ENCODE measurements at regions not wholly inside any gene's neighbourhood (a gene's known extent, or its start where the extent isn't known, plus 50 kb on each side); places are given as distances from the start of the nearest gene placed in this dataset.

- DNase-seq (ENCODE audit: low spot score) = no peak
Observed at GRCh38 chr21:14722841-14723483, 176.8 kb upstream of the SAMSN1 start.

GRCh38 chr21:14720237-14720636 is 174.1 kb upstream of the SAMSN1 start:
- no peak for DNase-seq (ENCODE audit: low spot score)

GRCh38 chr21:14718951-14719350 is 172.8 kb upstream of the SAMSN1 start:
- DNase-seq (ENCODE audit: low spot score) = no peak

GRCh38 chr21:14716761-14717396 is 170.8 kb upstream of the SAMSN1 start:
- DNase-seq (ENCODE audit: low spot score) = no peak

- DNase-seq (ENCODE audit: low spot score) = no peak
Observed at GRCh38 chr21:14713109-14713508, 167.0 kb upstream of the SAMSN1 start.

GRCh38 chr21:14712121-14712715 is 166.1 kb upstream of the SAMSN1 start:
- no peak for DNase-seq (ENCODE audit: low spot score)

- no peak for DNase-seq (ENCODE audit: low spot score)
Observed at GRCh38 chr21:14711287-14711686, 165.2 kb upstream of the SAMSN1 start.

GRCh38 chr21:14707511-14708020 is 161.5 kb upstream of the SAMSN1 start:
- no peak for DNase-seq (ENCODE audit: low spot score)

GRCh38 chr21:14706712-14707510 is 160.8 kb upstream of the SAMSN1 start:
- DNase-seq (ENCODE audit: low spot score) = no peak

- no peak for DNase-seq (ENCODE audit: low spot score)
Observed at GRCh38 chr21:14699433-14700407, 153.6 kb upstream of the SAMSN1 start.

GRCh38 chr21:14697769-14698168 is 151.7 kb upstream of the SAMSN1 start:
- no peak for DNase-seq (ENCODE audit: low spot score)

GRCh38 chr21:14694817-14695216 is 148.7 kb upstream of the SAMSN1 start:
- DNase-seq (ENCODE audit: low spot score) = no peak

- no peak for DNase-seq (ENCODE audit: low spot score)
Observed at GRCh38 chr21:14693997-14694396, 147.9 kb upstream of the SAMSN1 start.

- DNase-seq (ENCODE audit: low spot score) = no peak
Observed at GRCh38 chr21:14691914-14692313, 145.8 kb upstream of the SAMSN1 start.

- no peak for DNase-seq (ENCODE audit: low spot score)
Observed at GRCh38 chr21:14690886-14691285, 144.8 kb upstream of the SAMSN1 start.

GRCh38 chr21:14688936-14689335 is 142.8 kb upstream of the SAMSN1 start:
- DNase-seq (ENCODE audit: low spot score) = no peak

GRCh38 chr21:14688412-14688811 is 142.3 kb upstream of the SAMSN1 start:
- DNase-seq (ENCODE audit: low spot score) = no peak

- DNase-seq (ENCODE audit: low spot score) = no peak
Observed at GRCh38 chr21:14687268-14687625, 141.1 kb upstream of the SAMSN1 start.

- no peak for DNase-seq (ENCODE audit: low spot score)
Observed at GRCh38 chr21:14686466-14687267, 140.6 kb upstream of the SAMSN1 start.

GRCh38 chr21:14685568-14685967 is 139.5 kb upstream of the SAMSN1 start:
- DNase-seq (ENCODE audit: low spot score) = no peak

- DNase-seq (ENCODE audit: low spot score) = no peak
Observed at GRCh38 chr21:14684071-14684470, 138.0 kb upstream of the SAMSN1 start.

All from ecto neural progenitor cell (in vitro differentiated cells).